HepG2 (cell line): ENCODE measurements at regions not wholly inside any gene's neighbourhood (a gene's known extent, or its start where the extent isn't known, plus 50 kb on each side); places are given as distances from the start of the nearest gene placed in this dataset.
"Not testable (repeated sequence)": the region's sequence is repeated elsewhere in the genome, so short reads cannot be mapped to it uniquely, and the experiment has no call there.

Experiments
- TCF12 ChIP-seq, 2 experiments: fragments of 450-650 bp in 1 of 2; sonication (generic) in 1 of 2; formaldehyde crosslinking in 1 of 2; IDR thresholded peaks; 2 replicates each; pipeline versions ENCODE4 v1.6.1 to v1.8.0; 2017 to 2022; ENCODE audit warnings: antibody characterized with exemption in 1 of 2, mild to moderate bottlenecking in 1 of 2, missing genetic modification reagents in 1 of 2, moderate library complexity in 1 of 2
- ZNF121 ChIP-seq: sonication (generic); formaldehyde crosslinking; IDR thresholded peaks from 2 replicates; pipeline ENCODE4 v1.5.0; 2020; ENCODE audit warnings: mild to moderate bottlenecking, missing genetic modification reagents

- TF ChIP-seq TCF12 (IDR thresholded peaks at IDR 0.05); TCF12 (CRISPR knock-in tag; IDR thresholded peaks at IDR 0.05); ZNF121 (CRISPR knock-in tag): not testable (repeated sequence)
Measured at GRCh38 chr15:21721115-21721514, 156.4 kb downstream of the POTEB start.
